GM06990 (cell line): ENCODE measurements at regions not wholly inside any gene's neighbourhood (a gene's known extent, or its start where the extent isn't known, plus 50 kb on each side); places are given as distances from the start of the nearest gene placed in this dataset.

Experiments used
- DNase-seq: peaks from one replicate; pipeline ENCODE4 v3.0.0-alpha.2; 2011; ENCODE audit not compliant: insufficient read length; ENCODE audit errors: extremely low read depth
- H3K27me3 ChIP-seq: replicated peaks from 2 replicates; pipeline ENCODE4 v1.6.0; 2011; ENCODE audit warnings: low read length; ENCODE audit not compliant: control insufficient read depth, insufficient read depth
- H3K36me3 ChIP-seq: 2 replicates; pipeline ENCODE4 v1.5.1; 2011; ENCODE audit warnings: low read length; ENCODE audit not compliant: control insufficient read depth, insufficient read depth
- H3K4me3 ChIP-seq: replicated peaks from 2 replicates; pipeline ENCODE4 v1.5.1; 2011; ENCODE audit warnings: low read depth, mild to moderate bottlenecking, control low read depth, low read length
- TF ChIP-seq, protein P1 (sequence below): IDR thresholded peaks from 2 replicates; pipeline ENCODE4 v1.5.1; 2011; ENCODE audit warnings: low read length, control low read depth, mild to moderate bottlenecking, inconsistent platforms; ENCODE audit not compliant: insufficient read depth, poor library complexity, severe bottlenecking

DNA sequence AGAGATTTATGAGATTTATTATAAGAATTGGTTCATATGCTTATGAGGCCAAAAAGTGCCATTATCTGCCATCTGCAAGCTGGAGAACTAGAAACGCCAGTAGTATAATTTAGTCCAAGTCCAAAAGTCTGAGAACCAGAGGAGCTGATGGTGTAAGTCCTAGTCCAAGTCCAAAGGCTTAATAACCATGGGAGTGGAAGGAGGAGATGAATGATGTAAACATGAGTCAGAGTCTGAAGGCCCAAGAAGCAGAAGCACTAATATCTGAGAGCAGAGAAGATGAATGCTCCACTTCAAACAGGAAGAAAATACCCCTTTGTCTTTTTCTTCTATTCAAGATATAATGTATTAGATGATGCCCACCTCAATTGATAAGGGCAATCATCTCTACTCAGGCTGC, 185.7 kb downstream of the CGGBP1 start:
- TF ChIP-seq, protein P1, sequence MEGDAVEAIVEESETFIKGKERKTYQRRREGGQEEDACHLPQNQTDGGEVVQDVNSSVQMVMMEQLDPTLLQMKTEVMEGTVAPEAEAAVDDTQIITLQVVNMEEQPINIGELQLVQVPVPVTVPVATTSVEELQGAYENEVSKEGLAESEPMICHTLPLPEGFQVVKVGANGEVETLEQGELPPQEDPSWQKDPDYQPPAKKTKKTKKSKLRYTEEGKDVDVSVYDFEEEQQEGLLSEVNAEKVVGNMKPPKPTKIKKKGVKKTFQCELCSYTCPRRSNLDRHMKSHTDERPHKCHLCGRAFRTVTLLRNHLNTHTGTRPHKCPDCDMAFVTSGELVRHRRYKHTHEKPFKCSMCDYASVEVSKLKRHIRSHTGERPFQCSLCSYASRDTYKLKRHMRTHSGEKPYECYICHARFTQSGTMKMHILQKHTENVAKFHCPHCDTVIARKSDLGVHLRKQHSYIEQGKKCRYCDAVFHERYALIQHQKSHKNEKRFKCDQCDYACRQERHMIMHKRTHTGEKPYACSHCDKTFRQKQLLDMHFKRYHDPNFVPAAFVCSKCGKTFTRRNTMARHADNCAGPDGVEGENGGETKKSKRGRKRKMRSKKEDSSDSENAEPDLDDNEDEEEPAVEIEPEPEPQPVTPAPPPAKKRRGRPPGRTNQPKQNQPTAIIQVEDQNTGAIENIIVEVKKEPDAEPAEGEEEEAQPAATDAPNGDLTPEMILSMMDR = no peak
- Histone ChIP-seq H3K4me3 (no peak overlapping the region), H3K27me3 (no peaks in the 10 kb centered on the region), H3K36me3 (no peaks in the 10 kb centered on the region)
- DNase-seq = no peak

DNA sequence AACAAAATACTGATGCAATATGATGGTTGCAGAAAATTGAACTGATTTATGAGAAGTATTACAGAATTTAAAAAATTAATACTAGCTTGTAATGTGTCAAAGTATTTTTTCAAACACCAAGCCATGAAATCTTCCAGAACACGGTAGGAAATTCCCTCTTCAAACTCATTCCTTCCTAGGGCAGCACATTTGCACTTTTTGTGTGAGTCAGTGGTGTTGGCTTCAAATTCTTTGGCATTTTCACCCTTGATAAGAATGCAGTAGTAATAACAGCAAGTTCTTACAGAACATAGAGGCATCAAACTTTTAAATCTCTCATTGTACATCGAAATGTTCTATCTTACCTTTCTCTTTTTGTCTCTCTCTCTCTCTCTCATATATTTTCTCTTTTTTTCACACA, 191.8 kb downstream of the CGGBP1 start:
- Histone ChIP-seq H3K36me3 (no peaks in the 10 kb centered on the region), H3K4me3 (no peak overlapping the region), H3K27me3 (no peaks in the 10 kb centered on the region)
- TF ChIP-seq, protein P1 = no peak
- DNase-seq = no peak

DNA sequence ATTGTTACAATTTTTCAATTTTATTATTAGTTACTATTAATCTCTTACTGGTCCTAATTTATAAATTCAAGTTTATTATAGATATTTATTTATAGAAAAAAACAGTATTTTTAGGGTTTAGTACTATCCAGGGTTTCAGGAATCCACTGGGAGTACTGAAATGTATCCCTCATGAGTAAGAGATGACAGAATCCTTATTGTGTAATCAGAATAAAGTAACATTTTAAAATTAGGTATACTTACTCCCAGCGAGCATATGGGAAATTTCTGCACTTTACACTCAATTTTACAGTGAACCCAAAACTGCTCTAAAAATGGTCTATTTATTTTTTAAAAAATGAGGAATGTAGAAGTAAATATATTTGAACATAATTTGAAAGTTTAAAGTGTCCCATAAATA, 202.7 kb downstream of the CGGBP1 start:
- TF ChIP-seq, protein P1 = no peak
- Histone ChIP-seq H3K36me3 (no peaks in the 10 kb centered on the region), H3K27me3 (no peaks in the 10 kb centered on the region), H3K4me3 (no peak overlapping the region)
- no peak for DNase-seq

DNA sequence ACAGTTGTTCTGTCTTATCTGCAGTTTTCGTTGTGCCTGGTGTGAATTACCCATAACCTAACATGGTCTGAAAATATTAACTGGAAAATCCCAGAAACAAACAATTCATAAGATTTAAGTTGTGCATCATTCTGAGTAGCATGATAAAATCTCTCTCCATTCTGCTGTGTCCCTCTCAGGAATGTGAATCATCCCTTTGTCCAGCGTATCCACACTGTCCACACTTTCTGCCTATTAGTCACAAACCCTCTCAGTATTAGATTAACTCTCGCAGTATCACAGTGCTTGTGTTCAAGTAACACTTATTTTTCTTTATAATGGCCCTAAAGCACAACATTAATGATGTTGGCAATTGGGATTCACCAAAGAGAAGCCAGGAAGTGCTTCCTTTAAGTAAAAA, 203.2 kb downstream of the CGGBP1 start:
- H3K36me3 ChIP-seq = no peaks in the 10 kb centered on the region
- no peak for DNase-seq
- H3K27me3 ChIP-seq = no peaks in the 10 kb centered on the region
- TF ChIP-seq, protein P1 = no peak
- no peak overlapping the region for H3K4me3 ChIP-seq

DNA sequence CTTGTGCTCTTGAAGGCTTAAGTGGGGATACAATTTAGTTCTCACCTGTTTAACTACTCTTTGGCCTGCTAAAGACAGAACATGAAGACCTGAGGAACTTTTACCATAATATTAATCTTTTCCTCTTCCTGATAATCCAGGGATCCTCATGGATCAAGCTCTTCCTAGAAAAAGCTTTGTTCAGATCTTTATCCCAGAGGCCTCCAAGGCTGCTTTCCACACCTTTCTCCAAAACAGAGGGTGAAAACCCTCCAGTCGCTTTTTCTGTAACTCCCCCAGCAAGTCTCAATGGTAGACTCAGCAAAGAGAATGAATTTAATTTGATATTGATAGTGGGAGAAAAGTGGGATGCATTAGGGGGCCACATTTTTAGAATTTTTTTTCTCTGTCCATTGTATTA, 203.6 kb downstream of the CGGBP1 start:
- no peaks in the 10 kb centered on the region for H3K27me3 ChIP-seq
- no peaks in the 10 kb centered on the region for H3K36me3 ChIP-seq
- DNase-seq = no peak
- H3K4me3 ChIP-seq = no peak overlapping the region
- TF ChIP-seq, protein P1 = no peak

DNA sequence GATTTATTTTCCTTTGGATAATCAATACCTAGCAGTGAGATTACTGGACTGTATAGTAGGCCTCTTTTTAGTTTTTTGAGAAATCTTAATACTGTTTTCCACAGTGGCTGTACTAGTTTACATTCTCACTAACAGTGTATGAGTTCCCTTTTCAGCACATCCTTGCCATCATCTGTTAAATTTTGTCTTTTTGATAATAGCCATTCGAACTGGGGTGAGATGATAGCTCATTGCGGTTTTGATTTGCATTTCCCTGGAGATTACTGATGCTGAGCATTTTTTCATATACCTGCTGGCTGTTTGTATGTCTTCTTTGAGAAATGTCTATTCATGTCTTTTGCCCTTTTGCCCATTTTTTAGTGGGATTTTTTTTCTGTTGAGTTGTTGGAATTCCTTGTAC, 210.8 kb downstream of the CGGBP1 start:
- H3K27me3 ChIP-seq = no peaks in the 10 kb centered on the region
- DNase-seq = no peak
- no peak overlapping the region for H3K4me3 ChIP-seq
- TF ChIP-seq, protein P1 = no peak
- no peaks in the 10 kb centered on the region for H3K36me3 ChIP-seq
